IMR-90 (cell line): ENCODE measurements at regions not wholly inside any gene's neighbourhood (a gene's known extent, or its start where the extent isn't known, plus 50 kb on each side); places are given as distances from the start of the nearest gene placed in this dataset.
A peak's percentile ranks its signal among the peaks of the same experiment; 100 is the strongest.

Experiments
- ATAC-seq: fragments of 200-7000 bp; cut with Tn5 transposase; 2 replicates; pipeline ENCODE4 v1.9.1; 2020; ENCODE audit warnings: low read depth, mild to moderate bottlenecking, moderate library complexity
- BruUV-seq: library from RNA; stranded (reverse); fragments of 400-500 nt; replicated peaks from 2 replicates; lab custom pipeline; 2021; lab: Mats Ljungman, UMichigan
- CTCF ChIA-PET: fragments of 300-600 bp; formaldehyde crosslinking; extraction: SDS; loops from one replicate; lab custom pipeline; 2021; ENCODE audit warnings: antibody characterized with exemption; lab: Yijun Ruan, JAX
- POLR2A ChIA-PET: fragments of 300-600 bp; sonication (Branson Sonifier 250); formaldehyde crosslinking; loops from one replicate; lab custom pipeline; 2022; ENCODE audit warnings: antibody characterized with exemption; ENCODE audit not compliant: unreplicated experiment; lab: Charles Lee
- DNase-seq: peaks from one replicate; pipeline ENCODE4 v3.0.0; 2013
- H2AFZ ChIP-seq: replicated peaks from 2 replicates; pipeline ENCODE3; 2013; ENCODE audit warnings: low read length, mild to moderate bottlenecking; ENCODE audit not compliant: poor library complexity
- H2AK5ac ChIP-seq: 2 replicates; pipeline ENCODE4 v1.6.1; 2013; ENCODE audit warnings: low read depth, low read length, inconsistent platforms
- H2AK9ac ChIP-seq: replicated peaks from 2 replicates; pipeline ENCODE3; 2013; ENCODE audit warnings: mild to moderate bottlenecking, low read depth, low read length, moderate library complexity; ENCODE audit not compliant: poor library complexity
- H2BK120ac ChIP-seq: 2 replicates; pipeline ENCODE4 v1.6.1; 2013; ENCODE audit warnings: low read depth, low read length, inconsistent platforms
- H2BK15ac ChIP-seq: 3 replicates; pipeline ENCODE4 v1.6.1; 2013; ENCODE audit warnings: low read depth, low read length, inconsistent platforms
- H2BK20ac ChIP-seq: 2 replicates; pipeline ENCODE4 v1.6.1; 2013; ENCODE audit warnings: low read depth, mild to moderate bottlenecking, inconsistent platforms, low read length, moderate library complexity
- H2BK5ac ChIP-seq: 2 replicates; pipeline ENCODE4 v1.6.1; 2013; ENCODE audit warnings: mild to moderate bottlenecking, low read depth, low read length, inconsistent platforms; ENCODE audit not compliant: poor library complexity, severe bottlenecking
- H3K14ac ChIP-seq: replicated peaks from 2 replicates; pipeline ENCODE4 v1.6.1; 2013; ENCODE audit warnings: low read depth, low read length, inconsistent platforms
- H3K18ac ChIP-seq: 2 replicates; pipeline ENCODE4 v1.6.1; 2013; ENCODE audit warnings: low read depth, low read length, control low read depth
- H3K23ac ChIP-seq: 2 replicates; pipeline ENCODE4 v1.6.1; 2013; ENCODE audit warnings: low read depth, low read length, inconsistent platforms
- H3K27ac ChIP-seq: 2 replicates; pipeline ENCODE4 v1.5.1; 2013; ENCODE audit warnings: mild to moderate bottlenecking, control low read depth, low read length; ENCODE audit not compliant: insufficient read depth
- H3K27me3 ChIP-seq: 2 replicates; pipeline ENCODE4 v1.6.1; 2013; ENCODE audit warnings: low read length; ENCODE audit not compliant: control insufficient read depth, insufficient read depth
- H3K36me3 ChIP-seq: 2 replicates; pipeline ENCODE4 v1.6.1; 2013; ENCODE audit warnings: low read length, mixed read lengths; ENCODE audit not compliant: control insufficient read depth, insufficient read depth
- H3K4ac ChIP-seq: 2 replicates; pipeline ENCODE4 v1.6.1; 2013; ENCODE audit warnings: low read depth, low read length, inconsistent platforms
- H3K4me1 ChIP-seq: 2 replicates; pipeline ENCODE4 v1.6.1; 2013; ENCODE audit warnings: low read length, mixed read lengths; ENCODE audit not compliant: control insufficient read depth, insufficient read depth
- H3K4me2 ChIP-seq: 2 replicates; pipeline ENCODE4 v1.6.1; 2013; ENCODE audit warnings: low read depth, mild to moderate bottlenecking, control low read depth, low read length, moderate library complexity
- H3K4me3 ChIP-seq: 2 replicates; pipeline ENCODE4 v1.5.1; 2013; ENCODE audit warnings: low read depth, mild to moderate bottlenecking, control low read depth, low read length, moderate library complexity; ENCODE audit not compliant: insufficient read depth
- H3K56ac ChIP-seq: 2 replicates; pipeline ENCODE4 v1.6.1; 2013; ENCODE audit warnings: low read length, inconsistent platforms; ENCODE audit not compliant: insufficient read depth; ENCODE audit errors: extremely low read depth
- H3K79me1 ChIP-seq, 2 experiments: 2 replicates each; pipeline ENCODE4 v1.6.1; 2013; ENCODE audit warnings: low read length in 2 of 2, inconsistent platforms in 1 of 2, low read depth in 1 of 2
- H3K9ac ChIP-seq: 2 replicates; pipeline ENCODE4 v1.6.1; 2013; ENCODE audit warnings: low read depth, low read length, control low read depth
- H3K9me1 ChIP-seq: 2 replicates; pipeline ENCODE4 v1.6.1; 2013; ENCODE audit warnings: low read length, inconsistent platforms; ENCODE audit not compliant: insufficient read depth
- H3K9me3 ChIP-seq: 2 replicates; pipeline ENCODE4 v1.6.1; 2013; ENCODE audit warnings: low read length; ENCODE audit not compliant: control insufficient read depth, insufficient read depth
- H4K20me1 ChIP-seq: 2 replicates; pipeline ENCODE4 v1.6.1; 2013; ENCODE audit warnings: low read length, inconsistent platforms; ENCODE audit not compliant: insufficient read depth
- H4K5ac ChIP-seq: 2 replicates; pipeline ENCODE4 v1.6.1; 2013; ENCODE audit warnings: mild to moderate bottlenecking, low read depth, low read length, control low read depth
- H4K8ac ChIP-seq, 2 experiments: 2 replicates each; pipeline ENCODE4 v1.6.1; 2013; ENCODE audit warnings: low read depth in 2 of 2, low read length in 2 of 2, control low read depth in 1 of 2, inconsistent platforms in 1 of 2
- H4K91ac ChIP-seq: 2 replicates; pipeline ENCODE4 v1.6.1; 2013; ENCODE audit warnings: low read depth, low read length, inconsistent platforms; ENCODE audit not compliant: insufficient read depth
- CEBPB ChIP-seq: IDR thresholded peaks from 2 replicates; pipeline ENCODE4 v1.6.1; 2012; ENCODE audit warnings: low read depth, low read length, improper control_type of control experiment
- CTCF ChIP-seq: conservative IDR thresholded peaks from 2 replicates; pipeline ENCODE4 v1.5.1; 2012; ENCODE audit warnings: mild to moderate bottlenecking, low read depth, low read length, improper control_type of control experiment
- FOS ChIP-seq: fragments of 150-350 bp; IDR thresholded peaks from 2 replicates; pipeline ENCODE4 v1.6.1; 2016; ENCODE audit warnings: low read depth, low read length
- MAFK ChIP-seq: IDR thresholded peaks from 2 replicates; pipeline ENCODE4 v1.6.1; 2012; ENCODE audit warnings: low read depth, low read length, improper control_type of control experiment
- NFE2L2 ChIP-seq: fragments of 150-350 bp; IDR thresholded peaks from 2 replicates; pipeline ENCODE4 v1.6.1; 2016; ENCODE audit warnings: low read depth, mild to moderate bottlenecking, low read length
- RAD21 ChIP-seq: IDR thresholded peaks from 2 replicates; pipeline ENCODE4 v1.6.1; 2012; ENCODE audit warnings: low read length, improper control_type of control experiment
- RFX5 ChIP-seq: IDR thresholded peaks from 2 replicates; pipeline ENCODE4 v1.8.0; 2012; ENCODE audit warnings: low read depth, mild to moderate bottlenecking, low read length, moderate library complexity
- SMC3 ChIP-seq: fragments of 150-350 bp; IDR thresholded peaks from 2 replicates; pipeline ENCODE4 v1.6.1; 2016; ENCODE audit warnings: low read depth, mild to moderate bottlenecking, antibody characterized with exemption, low read length, moderate library complexity
- USF2 ChIP-seq: fragments of 150-350 bp; IDR thresholded peaks from 2 replicates; pipeline ENCODE4 v1.6.1; 2017; ENCODE audit warnings: mild to moderate bottlenecking, antibody characterized with exemption, low read length, low read depth
- WGBS, 2 experiments: methylation state at CpG; one replicate each; pipeline versions ENCODE4 v1.1.5 to v1.1.7; 2013; ENCODE audit warnings: missing lambda C conversion rate in 2 of 2; ENCODE audit not compliant: insufficient read length in 1 of 2; ENCODE audit errors: extremely low coverage in 2 of 2; 5-methylcytosine and 5-hydroxymethylcytosine counted together
- dilution Hi-C: fragments of 300-500 bp; cut with HindIII; formaldehyde crosslinking; loops from one replicate; pipeline ENCODE4 v1.14.3; 2018; ENCODE audit warnings: low sequenced_read_pairs; ENCODE audit not compliant: unreplicated experiment
- in situ Hi-C: fragments of 300-500 bp; cut with MboI; formaldehyde crosslinking; loops from 3 replicates; pipeline ENCODE4 v1.14.3; 2019; ENCODE audit warnings: low sequenced_read_pairs, inconsistent platforms, mixed read lengths
- intact Hi-C: fragments of 100-400 bp; cut with micrococcal nuclease; formaldehyde crosslinking; loops from 2 replicates; pipeline ENCODE4 v1.10.0; 2022

GRCh38 chr3:102225407-102226132 is 209.2 kb upstream of the ZPLD1 start:
- Histone ChIP-seq H3K27me3 (no peaks in the 10 kb centered on the region; the same call in 1 of the 2 replicates), H2BK5ac (no peak overlapping the region), H3K56ac (no peak overlapping the region), H3K27ac (no peak overlapping the region), H3K9me1 (no peaks in the 10 kb centered on the region), H3K14ac (no peak overlapping the region), H3K4me2 (no peak overlapping the region), H3K4ac (no peak overlapping the region), H4K91ac (no peak overlapping the region), H3K23ac (no peak overlapping the region), H2BK20ac (no peak overlapping the region), H2BK15ac (no peak overlapping the region), H4K8ac (no peak overlapping the region), H3K4me1 (no peaks in the 10 kb centered on the region; the same call in 1 of the 2 replicates), H2AFZ (no peak overlapping the region), H3K9ac (no peak overlapping the region), H3K36me3 (no peaks in the 10 kb centered on the region), H2AK5ac (no peak overlapping the region), H3K79me1 (no peaks in the 10 kb centered on the region), H2AK9ac (no peak overlapping the region), H3K4me3 (no peak overlapping the region), H4K20me1 (no peaks in the 10 kb centered on the region), H3K18ac (no peak overlapping the region), H2BK120ac (peak overlapping the region; percentile 80; the same call in 1 of the 2 replicates), H3K9me3 (no peaks in the 10 kb centered on the region), H4K5ac (no peak overlapping the region)
- ATAC-seq: peak; percentile 78
- TF ChIP-seq CEBPB (no peak), SMC3 (peak; percentile 96), MAFK (no peak), RAD21 (peak; percentile 94), CTCF (peak; percentile 79), FOS (no peak), RFX5 (no peak), NFE2L2 (no peak), USF2 (no peak)
- in situ Hi-C loops (loop anchor here (5.0 kb wide), 2 partner anchors 312 to 413 kb away; no protein-coding TSS in a partner anchor), dilution Hi-C loops (loop anchor here (25.0 kb wide), 1 partner anchor 312 kb away; no protein-coding TSS in a partner anchor), intact Hi-C loops (loop anchor here (1.0 to 10.0 kb wide), 6 partner anchors 45 to 521 kb away; partner anchors contain the start of gene NFKBIZ)
- peak; percentile 86 for DNase-seq
- CTCF ChIA-PET: interaction anchor here (0.7 to 8.3 kb wide), 16 partner anchors 12 to 501 kb away, joined by 3 to 81 read pairs (median 4); partner anchors contain the start of genes CEP97 and NFKBIZ
- WGBS, 2 experiments: no CpG with 5 or more reads among the region's 1 CpG
- no TSS peak for BruUV-seq
- POLR2A ChIA-PET: interaction anchor here (0.6 kb wide), 2 partner anchors 374 to 376 kb away, joined by 3 read pairs; no protein-coding TSS in a partner anchor
